ENCODE measurements at regions not wholly inside any gene's neighbourhood (a gene's known extent, or its start where the extent isn't known, plus 50 kb on each side); places are given as distances from the start of the nearest gene placed in this dataset.

DNA sequence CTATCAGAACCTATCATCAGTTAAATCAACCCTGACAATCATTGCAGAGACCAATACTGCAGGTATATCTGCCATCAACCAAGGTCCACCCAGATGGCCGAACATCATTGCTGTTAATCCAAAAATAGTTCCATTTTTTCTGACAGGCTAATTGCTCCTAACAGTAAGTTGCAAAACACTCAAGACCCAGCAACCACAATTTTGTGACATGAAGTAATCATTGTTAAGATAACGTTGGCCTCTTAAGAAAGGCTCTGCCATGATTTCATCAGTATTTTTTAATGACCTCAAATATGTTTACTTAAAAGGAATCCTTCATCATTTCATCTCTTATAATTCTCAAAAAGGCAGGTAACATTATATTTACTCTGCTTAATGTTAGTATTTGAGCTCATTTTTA lies 553.4 kb upstream of the POM121L12 start:
- Histone ChIP-seq H3K4me2 (no peak overlapping the region), H3K27ac (no peak overlapping the region), H3K9me3 (ENCODE audit: low read depth) (no peaks in the 10 kb centered on the region), H3K4me3 (no peak overlapping the region), H2AFZ (replicated peaks) (no peak overlapping the region), H3K9ac (no peak overlapping the region), H3F3A (ENCODE audit: low read depth) (no peaks in the 10 kb centered on the region), H3K36me3 (no peaks in the 10 kb centered on the region), H4K20me1 (ENCODE audit: low read depth) (no peaks in the 10 kb centered on the region), H3K4me1 (no peaks in the 10 kb centered on the region), H3K27me3 (no peaks in the 10 kb centered on the region), H3K79me2 (ENCODE audit: low read depth) (no peaks in the 10 kb centered on the region)
- H3K4me3 Mint-ChIP-seq = no peak overlapping the region
- H3K9me3 Mint-ChIP-seq = no peaks in the 10 kb centered on the region
- TF ChIP-seq EZH2 (IDR thresholded peaks at IDR 0.05) (no peak), EZH2phosphoT487 (IDR thresholded peaks at IDR 0.05) (no peak), CTCF (IDR thresholded peaks at IDR 0.05) (no peak)
- no peak for DNase-seq (ENCODE audit: low spot score)
- no peaks in the 10 kb centered on the region for H3K4me1 Mint-ChIP-seq
- H3K27ac Mint-ChIP-seq = no peak overlapping the region
- no peaks in the 10 kb centered on the region for H3K36me3 Mint-ChIP-seq
- no peaks in the 10 kb centered on the region for H3K27me3 Mint-ChIP-seq (ENCODE audit: insufficient read depth, low read depth)

- no peak overlapping the region for H3K27ac Mint-ChIP-seq
Measured at GRCh38 chr7:52481571-52481970, 553.9 kb upstream of the POM121L12 start.

DNA sequence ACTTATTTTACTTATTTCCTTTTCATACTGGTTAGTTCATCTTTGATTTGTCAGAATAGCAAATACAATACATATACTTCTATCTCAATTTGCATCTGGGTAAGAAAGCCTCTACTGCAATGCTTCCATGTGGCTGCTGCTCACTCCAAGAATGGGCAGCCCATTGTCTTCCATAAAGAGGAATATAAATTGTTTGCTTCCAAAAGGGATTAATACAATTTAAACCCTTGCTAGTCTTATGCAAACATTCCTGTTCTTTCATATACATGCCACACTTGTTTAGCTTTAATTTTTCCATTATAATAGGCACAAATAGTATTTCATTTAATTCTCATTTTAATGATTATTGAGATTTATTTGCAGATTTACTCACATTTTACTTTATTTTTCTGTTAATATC lies 555.4 kb upstream of the POM121L12 start:
- Histone ChIP-seq H3K27ac (no peak overlapping the region), H2AFZ (replicated peaks) (no peak overlapping the region), H3K4me3 (no peak overlapping the region), H3K36me3 (no peaks in the 10 kb centered on the region), H4K20me1 (ENCODE audit: low read depth) (no peaks in the 10 kb centered on the region), H3F3A (ENCODE audit: low read depth) (no peaks in the 10 kb centered on the region), H3K4me1 (no peaks in the 10 kb centered on the region), H3K79me2 (ENCODE audit: low read depth) (no peaks in the 10 kb centered on the region), H3K27me3 (no peaks in the 10 kb centered on the region), H3K4me2 (no peak overlapping the region), H3K9ac (no peak overlapping the region), H3K9me3 (ENCODE audit: low read depth) (no peaks in the 10 kb centered on the region)
- no peak overlapping the region for H3K27ac Mint-ChIP-seq
- no peak for DNase-seq (ENCODE audit: low spot score)
- no peaks in the 10 kb centered on the region for H3K4me1 Mint-ChIP-seq
- H3K36me3 Mint-ChIP-seq = no peaks in the 10 kb centered on the region
- no peaks in the 10 kb centered on the region for H3K9me3 Mint-ChIP-seq
- H3K27me3 Mint-ChIP-seq (ENCODE audit: insufficient read depth, low read depth) = no peaks in the 10 kb centered on the region
- no peak overlapping the region for H3K4me3 Mint-ChIP-seq
- TF ChIP-seq CTCF (IDR thresholded peaks at IDR 0.05) (no peak), EZH2phosphoT487 (IDR thresholded peaks at IDR 0.05) (no peak)

More at GRCh38 chr7:52481571-52481970, 553.9 kb upstream of the POM121L12 start:
- no peaks in the 10 kb centered on the region for H4K20me1 ChIP-seq (ENCODE audit: low read depth)
- H3K9ac ChIP-seq = no peak overlapping the region
- no peaks in the 10 kb centered on the region for H3F3A ChIP-seq (ENCODE audit: low read depth)
- H3K27ac ChIP-seq = no peak overlapping the region
- H3K36me3 ChIP-seq = no peaks in the 10 kb centered on the region
- Mint-ChIP-seq H3K9me3 (no peaks in the 10 kb centered on the region), H3K4me1 (no peaks in the 10 kb centered on the region), H3K27me3 (ENCODE audit: insufficient read depth, low read depth) (no peaks in the 10 kb centered on the region), H3K36me3 (no peaks in the 10 kb centered on the region), H3K4me3 (no peak overlapping the region)
- H3K79me2 ChIP-seq (ENCODE audit: low read depth) = no peaks in the 10 kb centered on the region
- H3K4me3 ChIP-seq = no peak overlapping the region
- H3K4me1 ChIP-seq = no peaks in the 10 kb centered on the region
- no peaks in the 10 kb centered on the region for H3K27me3 ChIP-seq
- TF ChIP-seq EZH2phosphoT487 (IDR thresholded peaks at IDR 0.05) = no peak
- no peak for TF ChIP-seq CTCF (IDR thresholded peaks at IDR 0.05)
- no peak for TF ChIP-seq EZH2 (IDR thresholded peaks at IDR 0.05)
- DNase-seq (ENCODE audit: low spot score) = no peak
- H3K9me3 ChIP-seq (ENCODE audit: low read depth) = no peaks in the 10 kb centered on the region
- no peak overlapping the region for H3K4me2 ChIP-seq
- H2AFZ ChIP-seq (replicated peaks) = no peak overlapping the region

Data from neural progenitor cell (in vitro differentiated cells).